H9 (cell line): ENCODE measurements at regions not wholly inside any gene's neighbourhood (a gene's known extent, or its start where the extent isn't known, plus 50 kb on each side); places are given as distances from the start of the nearest gene placed in this dataset.

Source experiments
- DNase-seq: peaks from one replicate; pipeline ENCODE4 v3.0.0-alpha.2; 2017
- H2AFZ ChIP-seq: one replicate; pipeline ENCODE4 v1.6.1; 2013; ENCODE audit warnings: mild to moderate bottlenecking, low read length, control low read depth, moderate library complexity
- H2AK5ac ChIP-seq: 2 replicates; pipeline ENCODE4 v1.6.1; 2013; ENCODE audit warnings: low read length, control low read depth, mixed read lengths; ENCODE audit not compliant: insufficient read length
- H2BK120ac ChIP-seq: one replicate; pipeline ENCODE4 v1.6.1; 2013; ENCODE audit warnings: low read depth, mild to moderate bottlenecking, low read length, control low read depth, inconsistent platforms; ENCODE audit not compliant: poor library complexity, severe bottlenecking
- H2BK12ac ChIP-seq: 2 replicates; pipeline ENCODE4 v1.6.1; 2013; ENCODE audit warnings: low read length, control low read depth, mixed read lengths, low read depth; ENCODE audit not compliant: insufficient read length
- H2BK15ac ChIP-seq: 2 replicates; pipeline ENCODE4 v1.6.1; 2013; ENCODE audit warnings: low read depth, low read length, control low read depth
- H2BK20ac ChIP-seq: one replicate; pipeline ENCODE4 v1.6.1; 2013; ENCODE audit warnings: low read depth, mild to moderate bottlenecking, low read length, control low read depth, inconsistent platforms; ENCODE audit not compliant: poor library complexity, severe bottlenecking
- H2BK5ac ChIP-seq: 2 replicates; pipeline ENCODE4 v1.6.1; 2013; ENCODE audit warnings: low read length, control low read depth, mixed read lengths; ENCODE audit not compliant: insufficient read length
- H3K14ac ChIP-seq: 2 replicates; pipeline ENCODE4 v1.6.1; 2013; ENCODE audit warnings: low read length, control low read depth; ENCODE audit not compliant: insufficient read depth
- H3K18ac ChIP-seq: 2 replicates; pipeline ENCODE4 v1.6.1; 2013; ENCODE audit warnings: low read depth, mild to moderate bottlenecking, mixed read lengths, low read length, control low read depth; ENCODE audit not compliant: insufficient read length
- H3K23ac ChIP-seq: 2 replicates; pipeline ENCODE4 v1.6.1; 2013; ENCODE audit warnings: low read length, control low read depth, mixed read lengths, low read depth; ENCODE audit not compliant: insufficient read length
- H3K23me2 ChIP-seq: 2 replicates; pipeline ENCODE4 v1.6.1; 2013; ENCODE audit warnings: low read depth, mild to moderate bottlenecking, mixed read lengths, low read length, control low read depth; ENCODE audit not compliant: insufficient read length, poor library complexity, severe bottlenecking
- H3K27ac ChIP-seq: 2 replicates; pipeline ENCODE4 v1.5.1; 2013; ENCODE audit warnings: low read length, control low read depth, mixed read lengths, low read depth; ENCODE audit not compliant: insufficient read length
- H3K27me3 ChIP-seq: 2 replicates; pipeline ENCODE4 v1.6.1; 2013; ENCODE audit warnings: low read length, control low read depth, inconsistent platforms; ENCODE audit not compliant: insufficient read depth
- H3K4ac ChIP-seq: 2 replicates; pipeline ENCODE4 v1.6.1; 2013; ENCODE audit warnings: low read depth, mild to moderate bottlenecking, control low read depth, inconsistent platforms, low read length, moderate library complexity
- H3K4me1 ChIP-seq: 2 replicates; pipeline ENCODE4 v1.6.1; 2013; ENCODE audit warnings: low read length, control low read depth, inconsistent platforms; ENCODE audit not compliant: insufficient read depth
- H3K4me2 ChIP-seq: 2 replicates; pipeline ENCODE4 v1.6.1; 2013; ENCODE audit warnings: low read length, control low read depth, mixed read lengths; ENCODE audit not compliant: insufficient read length, insufficient read depth
- H3K56ac ChIP-seq: 2 replicates; pipeline ENCODE4 v1.6.1; 2013; ENCODE audit warnings: low read depth, mild to moderate bottlenecking, mixed read lengths, low read length, control low read depth; ENCODE audit not compliant: insufficient read length
- H3K79me1 ChIP-seq: 2 replicates; pipeline ENCODE4 v1.6.1; 2013; ENCODE audit warnings: low read depth, mild to moderate bottlenecking, moderate library complexity, low read length, control low read depth, inconsistent platforms; ENCODE audit not compliant: insufficient read depth, poor library complexity, severe bottlenecking
- H3K79me2 ChIP-seq: 2 replicates; pipeline ENCODE4 v1.6.1; 2013; ENCODE audit warnings: low read length, control low read depth, inconsistent platforms; ENCODE audit not compliant: insufficient read depth
- H3K9ac ChIP-seq: 2 replicates; pipeline ENCODE4 v1.6.1; 2013; ENCODE audit warnings: low read length, control low read depth, mixed read lengths; ENCODE audit not compliant: insufficient read length; ENCODE audit errors: extremely low read depth
- H3K9me3 ChIP-seq: one replicate; pipeline ENCODE4 v1.6.1; 2013; ENCODE audit warnings: low read depth, low read length, inconsistent platforms; ENCODE audit not compliant: control insufficient read depth
- H3T11ph ChIP-seq: one replicate; pipeline ENCODE4 v1.6.1; 2013; ENCODE audit warnings: mild to moderate bottlenecking, low read length, control low read depth, inconsistent platforms
- H4K20me1 ChIP-seq: one replicate; pipeline ENCODE4 v1.6.1; 2013; ENCODE audit not compliant: control insufficient read depth, insufficient read length, insufficient read depth
- H4K5ac ChIP-seq: 2 replicates; pipeline ENCODE4 v1.6.1; 2013; ENCODE audit warnings: low read depth, mild to moderate bottlenecking, mixed read lengths, low read length, control low read depth; ENCODE audit not compliant: insufficient read length
- H4K8ac ChIP-seq: replicated peaks from 2 replicates; pipeline ENCODE4 v1.6.1; 2013; ENCODE audit warnings: low read length, control low read depth, mixed read lengths, low read depth; ENCODE audit not compliant: insufficient read length
- H4K91ac ChIP-seq: 2 replicates; pipeline ENCODE4 v1.6.1; 2013; ENCODE audit warnings: low read depth, mild to moderate bottlenecking, moderate library complexity, mixed read lengths, low read length, control low read depth; ENCODE audit not compliant: insufficient read length
- H3K27ac Mint-ChIP-seq, 3 experiments: 2 replicates in 2 of 3; 3 replicates in 1 of 3; pipeline ENCODE4 v1.8.0; 2020 to 2021; ENCODE audit warnings: mixed read lengths in 3 of 3, mild to moderate bottlenecking in 1 of 3, moderate library complexity in 1 of 3
- H3K27me3 Mint-ChIP-seq: 2 replicates; pipeline ENCODE4 v1.8.0; 2021; ENCODE audit warnings: low read depth, mild to moderate bottlenecking, moderate library complexity, mixed read lengths
- H3K36me3 Mint-ChIP-seq, 3 experiments: 2 replicates in 2 of 3; 3 replicates in 1 of 3; pipeline ENCODE4 v1.8.0; 2020 to 2021; ENCODE audit warnings: low read depth in 3 of 3, mixed read lengths in 3 of 3; ENCODE audit not compliant: insufficient read depth in 1 of 3
- H3K4me1 Mint-ChIP-seq, 2 experiments: 2 replicates each; pipeline ENCODE4 v1.8.0; 2020; ENCODE audit warnings: mixed read lengths in 2 of 2
- H3K4me3 Mint-ChIP-seq, 2 experiments: 2 replicates in 1 of 2; 3 replicates in 1 of 2; pipeline ENCODE4 v1.8.0; 2020 to 2021; ENCODE audit warnings: mild to moderate bottlenecking in 2 of 2, mixed read lengths in 2 of 2, moderate library complexity in 1 of 2
- H3K9me3 Mint-ChIP-seq, 2 experiments: 2 replicates in 1 of 2; 3 replicates in 1 of 2; pipeline ENCODE4 v1.8.0; 2020; ENCODE audit warnings: mild to moderate bottlenecking in 2 of 2, mixed read lengths in 2 of 2, moderate library complexity in 1 of 2
- CTCF ChIP-seq: fragments of 200-600 bp; sonication (generic); conservative IDR thresholded peaks from 3 replicates; pipeline ENCODE4 v1.8.0; 2021; ENCODE audit warnings: antibody characterized with exemption, mild to moderate bottlenecking
- WGBS: extraction: QIAGEN DNeasy Blood & Tissue Kit; methylation state at CpG from one replicate; pipeline ENCODE4 v1.1.7; 2013; ENCODE audit warnings: missing lambda C conversion rate, low lambda C conversion rate, mixed read lengths; ENCODE audit not compliant: insufficient read length; ENCODE audit errors: extremely low coverage; 5-methylcytosine and 5-hydroxymethylcytosine counted together

GRCh38 chr5:57804505-57804904, 321.9 kb upstream of the ACTBL2 start:
- TF ChIP-seq CTCF: no peak
- Mint-ChIP-seq H3K4me1 (peaks cover 4 to 9% of the 10 kb centered on the region in 2 experiments), H3K9me3 (no peaks in the 10 kb centered on the region), H3K36me3 (no peaks in the 10 kb centered on the region), H3K27me3 (no peaks in the 10 kb centered on the region), H3K27ac (no peak overlapping the region), H3K4me3 (no peak overlapping the region)
- H4K5ac ChIP-seq: no peak overlapping the region
- H2AFZ ChIP-seq: no peak overlapping the region
- H3K14ac ChIP-seq: no peak overlapping the region
- no peak overlapping the region for H3K27ac ChIP-seq
- no peaks in the 10 kb centered on the region for H3K9me3 ChIP-seq
- H2BK15ac ChIP-seq: no peak overlapping the region
- H3T11ph ChIP-seq: no peak overlapping the region
- H3K23me2 ChIP-seq: no peaks in the 10 kb centered on the region
- H4K8ac ChIP-seq: no peak overlapping the region
- DNase-seq: no peak
- no peaks in the 10 kb centered on the region for H3K79me1 ChIP-seq
- H3K4me2 ChIP-seq: no peak overlapping the region
- no peak overlapping the region for H2BK5ac ChIP-seq
- H2BK120ac ChIP-seq: no peak overlapping the region
- H2AK5ac ChIP-seq: no peak overlapping the region
- no peaks in the 10 kb centered on the region for H3K27me3 ChIP-seq
- H3K79me2 ChIP-seq: no peaks in the 10 kb centered on the region
- no peak overlapping the region for H4K91ac ChIP-seq
- H3K56ac ChIP-seq: no peak overlapping the region
- H3K4ac ChIP-seq: no peak overlapping the region
- no CpG with 5 or more reads among the region's 1 CpG for WGBS
- H3K9ac ChIP-seq: no peak overlapping the region
- no peaks in the 10 kb centered on the region for H3K4me1 ChIP-seq
- H2BK12ac ChIP-seq: no peak overlapping the region
- H3K23ac ChIP-seq: no peak overlapping the region
- no peak overlapping the region for H3K18ac ChIP-seq
- no peak overlapping the region for H2BK20ac ChIP-seq
- no peaks in the 10 kb centered on the region for H4K20me1 ChIP-seq
